K562 (cell line): ENCODE measurements at regions not wholly inside any gene's neighbourhood (a gene's known extent, or its start where the extent isn't known, plus 50 kb on each side); places are given as distances from the start of the nearest gene placed in this dataset.

Source experiments
- ATAC-seq: fragments of 200-7000 bp; cut with Tn5 transposase; 3 replicates; pipeline ENCODE4 v1.9.1; 2020; ENCODE audit warnings: moderate library complexity
- BruUV-seq: library from RNA; stranded (reverse); fragments of 400-500 nt; replicated peaks from 2 replicates; lab custom pipeline; 2021; lab: Mats Ljungman, UMichigan
- CTCF ChIA-PET: fragments of 300-600 bp; formaldehyde crosslinking; extraction: SDS; loops from one replicate; lab custom pipeline; 2021; ENCODE audit warnings: low intra/inter-chr PET ratio; lab: Yijun Ruan, JAX
- POLR2A ChIA-PET: fragments of 300-600, 350-650 bp; sonication (Branson Sonifier 250); formaldehyde crosslinking; extraction: SDS; loops from one replicate; lab custom pipeline; 2021; ENCODE audit warnings: antibody characterized with exemption, inconsistent platforms; lab: Yijun Ruan, JAX
- DNase-seq, 4 experiments: peaks; one replicate each; pipeline versions ENCODE4 v3.0.0 to v3.0.0-alpha.2; 2011 to 2018; ENCODE audit warnings: low spot score in 3 of 4, mixed read lengths in 3 of 4; ENCODE audit errors: extremely low read depth in 1 of 4
- FAIRE-seq: peaks from 2 replicates; lab custom pipeline; 2011; peaks lifted over from hg19 to GRCh38; lab: Jason Lieb, UNC
- H2AFZ ChIP-seq: 2 replicates; pipeline ENCODE4 v1.6.0; 2011; ENCODE audit warnings: low read depth, low read length, control low read depth, inconsistent platforms
- H3K27ac ChIP-seq: fragments of 200-600 bp; 3 replicates; pipeline ENCODE4 v1.8.0; 2011; ENCODE audit warnings: low read depth, mild to moderate bottlenecking, control low read depth, inconsistent platforms, low read length, moderate library complexity, mixed read lengths; ENCODE audit errors: extremely low read depth
- H3K27me3 ChIP-seq, 2 experiments: fragments of 300-600 bp in 1 of 2; 2 replicates in 1 of 2; 3 replicates in 1 of 2; pipeline versions ENCODE4 v1.6.0 to v1.8.0; 2011; ENCODE audit warnings: inconsistent platforms in 2 of 2, low read length in 2 of 2, mild to moderate bottlenecking in 1 of 2, mixed read lengths in 1 of 2, moderate library complexity in 1 of 2; ENCODE audit not compliant: control insufficient read depth in 2 of 2, insufficient read depth in 2 of 2
- H3K36me3 ChIP-seq: fragments of 300-600 bp; 3 replicates; pipeline ENCODE4 v1.8.0; 2011; ENCODE audit warnings: mild to moderate bottlenecking, low read length, inconsistent platforms; ENCODE audit not compliant: control insufficient read depth, insufficient read depth
- H3K4me1 ChIP-seq, 2 experiments: fragments of 200-600 bp in 1 of 2; replicated peaks in 1 of 2; 2 replicates in 1 of 2; 3 replicates in 1 of 2; pipeline versions ENCODE4 v1.5.1 to v1.8.0; 2011; ENCODE audit warnings: inconsistent platforms in 2 of 2, low read length in 2 of 2, mild to moderate bottlenecking in 1 of 2, mixed read lengths in 1 of 2, moderate library complexity in 1 of 2; ENCODE audit not compliant: control insufficient read depth in 2 of 2, insufficient read depth in 2 of 2
- H3K4me2 ChIP-seq: 2 replicates; pipeline ENCODE4 v1.6.1; 2011; ENCODE audit warnings: low read length, control low read depth, inconsistent platforms, mixed read lengths; ENCODE audit not compliant: insufficient read depth
- H3K4me3 ChIP-seq: fragments of 200-600 bp; sonication (generic), shearing (Covaris generic); 2 replicates; pipeline ENCODE4 v1.5.1; 2016; ENCODE audit warnings: control low read depth, inconsistent platforms
- H3K79me2 ChIP-seq: fragments of 200-600 bp; 3 replicates; pipeline ENCODE4 v1.8.0; 2011; ENCODE audit warnings: low read length, inconsistent platforms; ENCODE audit not compliant: control insufficient read depth, insufficient read depth
- H3K9ac ChIP-seq, 2 experiments: 2 replicates each; pipeline versions ENCODE4 v1.6.0 to v1.6.1; 2011; ENCODE audit warnings: low read depth in 2 of 2, low read length in 2 of 2, control low read depth in 1 of 2, inconsistent platforms in 1 of 2, mild to moderate bottlenecking in 1 of 2, mixed read lengths in 1 of 2; ENCODE audit not compliant: insufficient read depth in 1 of 2
- H3K9me1 ChIP-seq: one replicate; pipeline ENCODE4 v1.6.0; 2011; ENCODE audit warnings: inconsistent platforms, mild to moderate bottlenecking, low read length, moderate library complexity; ENCODE audit not compliant: control insufficient read depth, insufficient read depth
- H3K9me3 ChIP-seq: replicated peaks from 2 replicates; pipeline ENCODE4 v1.5.1; 2011; ENCODE audit warnings: low read depth, low read length, inconsistent platforms; ENCODE audit not compliant: control insufficient read depth, insufficient read depth
- H4K20me1 ChIP-seq: replicated peaks from 2 replicates; pipeline ENCODE4 v1.6.1; 2011; ENCODE audit warnings: low read length, inconsistent platforms, mixed read lengths; ENCODE audit not compliant: control insufficient read depth, insufficient read depth
- BHLHE40 ChIP-seq: IDR thresholded peaks from 2 replicates; pipeline ENCODE4 v1.6.1; 2011; ENCODE audit warnings: low read length, improper control_type of control experiment
- BRD9 ChIP-seq: fragments of 450-650 bp; IDR thresholded peaks from 2 replicates; pipeline ENCODE4 v1.6.1; 2018; ENCODE audit warnings: low read depth; ENCODE audit not compliant: partially characterized antibody
- FOXJ3 ChIP-seq: sonication (generic); formaldehyde crosslinking; IDR thresholded peaks from 2 replicates; pipeline ENCODE4 v1.4.0; 2020; ENCODE audit warnings: mild to moderate bottlenecking, missing genetic modification reagents
- GABPB1 ChIP-seq: sonication (generic); formaldehyde crosslinking; IDR thresholded peaks from 2 replicates; pipeline ENCODE4 v1.8.0; 2022; ENCODE audit warnings: mild to moderate bottlenecking, missing genetic modification reagents
- HDAC3 ChIP-seq: fragments of 450-650 bp; IDR thresholded peaks from 2 replicates; pipeline ENCODE4 v1.6.1; 2018; ENCODE audit warnings: borderline replicate concordance, mild to moderate bottlenecking, moderate library complexity; ENCODE audit not compliant: partially characterized antibody
- HNRNPLL ChIP-seq: fragments of 200-400 bp; formaldehyde crosslinking; IDR thresholded peaks from 2 replicates; pipeline ENCODE4 v1.6.1; 2017; ENCODE audit warnings: low read length, low read depth, mild to moderate bottlenecking; ENCODE audit not compliant: poor library complexity, severe bottlenecking
- KAT8 ChIP-seq: fragments of 450-650 bp; IDR thresholded peaks from 2 replicates; pipeline ENCODE4 v1.6.1; 2016; ENCODE audit warnings: low read depth, mild to moderate bottlenecking
- NR3C1 ChIP-seq: sonication (generic); formaldehyde crosslinking; IDR thresholded peaks from 2 replicates; pipeline ENCODE4 v1.8.1; 2022; ENCODE audit warnings: missing genetic modification reagents
- PML ChIP-seq: IDR thresholded peaks from 2 replicates; pipeline ENCODE4 v1.6.1; 2012; ENCODE audit warnings: low read length, inconsistent platforms
- RAD51 ChIP-seq: fragments of 450-650 bp; IDR thresholded peaks from 2 replicates; pipeline ENCODE4 v1.7.1; 2016; ENCODE audit warnings: low read depth, mild to moderate bottlenecking, borderline replicate concordance
- TCF7L2 ChIP-seq: fragments of 150-350 bp; IDR thresholded peaks from 2 replicates; pipeline ENCODE4 v1.6.1; 2016; ENCODE audit warnings: low read depth, mild to moderate bottlenecking, low read length, moderate library complexity
- TEAD4 ChIP-seq, 2 experiments: sonication (generic) in 1 of 2; formaldehyde crosslinking in 1 of 2; IDR thresholded peaks; 2 replicates each; pipeline versions ENCODE4 v1.6.1 to v1.8.0; 2012 to 2022; ENCODE audit warnings: borderline replicate concordance in 1 of 2, inconsistent platforms in 1 of 2, low read length in 1 of 2, mild to moderate bottlenecking in 1 of 2, missing genetic modification reagents in 1 of 2
- TRIM24 ChIP-seq, 2 experiments: fragments of 450-650 bp; IDR thresholded peaks; 2 replicates each; pipeline ENCODE4 v1.6.1; 2016
- ZNF77 ChIP-seq: fragments of 250-450 bp; sonication (Bioruptor Pico); IDR thresholded peaks from 2 replicates; pipeline ENCODE4 v1.5.0; 2020
- WGBS: fragments of 100-300 bp; shearing (Covaris generic); methylation state at CpG from one replicate; pipeline ENCODE4 v1.1.6; 2016; ENCODE audit warnings: low coverage, mixed read lengths; ENCODE audit not compliant: insufficient coverage; ENCODE audit errors: missing lambda C conversion rate; 5-methylcytosine and 5-hydroxymethylcytosine counted together
- in situ Hi-C: fragments of 300-500 bp; cut with MboI; formaldehyde crosslinking; loops from 4 replicates; pipeline ENCODE4 v1.15.0; 2018; ENCODE audit warnings: inconsistent platforms, mixed read lengths
- intact Hi-C: fragments of 100-400 bp; cut with micrococcal nuclease; formaldehyde crosslinking; loops from 2 replicates; pipeline ENCODE4 v1.14.2; 2022
- TF ChIP-seq, protein P1 (sequence below): fragments of 150-350 bp; IDR thresholded peaks from 2 replicates; pipeline ENCODE4 v1.6.1; 2014; ENCODE audit warnings: low read depth, mild to moderate bottlenecking, low read length, borderline replicate concordance
- TF ChIP-seq, protein P2 (sequence below): fragments of 250-450 bp; sonication (Bioruptor Pico); IDR thresholded peaks from 2 replicates; pipeline ENCODE4 v1.5.0; 2022; ENCODE audit warnings: mild to moderate bottlenecking

DNA sequence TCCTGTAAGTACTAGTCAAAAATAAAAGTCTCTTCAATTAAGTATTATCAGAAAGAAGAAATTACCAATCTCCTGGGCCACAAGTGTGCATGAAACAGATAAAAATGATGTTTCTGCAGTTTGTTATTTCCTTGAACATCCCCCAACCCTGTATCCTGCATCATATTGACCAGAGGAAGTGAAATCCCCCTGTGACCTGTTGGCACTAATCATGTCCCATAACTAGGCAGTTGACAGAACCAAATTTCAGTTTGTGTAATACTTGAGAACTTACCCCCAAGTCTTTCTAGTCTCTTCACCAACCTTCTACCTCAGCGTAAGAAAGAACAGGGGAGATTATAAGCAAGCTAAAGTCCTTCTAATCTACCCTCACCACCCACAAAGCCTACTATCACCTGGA, 368.2 kb upstream of the PDE4D start (continued):
- TF ChIP-seq HNRNPLL (no peak), FOXJ3 (CRISPR knock-in tag) (no peak), TCF7L2 (no peak), TRIM24 (IDR thresholded peaks at IDR 0.05) (no peak), TEAD4 (IDR thresholded peaks at IDR 0.05; ENCODE audit: low read length) (no peak), TEAD4 (CRISPR knock-in tag; IDR thresholded peaks at IDR 0.05; ENCODE audit: borderline replicate concordance) (no peak)

DNA sequence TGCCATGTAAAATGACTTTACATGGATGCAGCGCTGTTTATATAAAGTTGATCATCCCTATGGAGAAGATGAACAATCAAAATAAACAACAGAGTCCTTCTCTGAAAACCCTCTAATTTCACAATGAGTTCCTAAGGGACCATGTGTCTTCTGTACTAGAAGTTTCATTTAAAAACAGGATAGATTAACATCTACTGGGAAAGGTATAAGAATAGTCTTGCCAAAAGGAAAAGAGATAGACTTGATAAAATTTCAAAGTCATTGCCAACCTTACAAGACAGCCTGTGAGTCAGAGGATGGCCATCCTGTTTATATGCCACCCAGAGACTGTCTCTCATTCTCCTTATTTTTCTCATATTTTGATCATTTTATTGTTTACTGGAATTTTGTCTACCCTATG, 367.1 kb upstream of the PDE4D start:
- intact Hi-C loops (no loop called here), in situ Hi-C loops (no loop called here)
- Histone ChIP-seq H3K9me3 (no peaks in the 10 kb centered on the region), H2AFZ (no peak overlapping the region), H3K9me1 (no peaks in the 10 kb centered on the region), H3K4me3 (no peak overlapping the region), H3K36me3 (no peaks in the 10 kb centered on the region), H3K27me3 (no peaks in the 10 kb centered on the region), H3K9ac (no peak overlapping the region), H3K79me2 (no peaks in the 10 kb centered on the region), H3K27ac (no peak overlapping the region), H3K4me1 (no peaks in the 10 kb centered on the region), H3K4me2 (no peak overlapping the region), H4K20me1 (no peaks in the 10 kb centered on the region)
- BruUV-seq, result no TSS peak
- 0% methylated on average over 1 of the region's 1 CpG for WGBS
- TF ChIP-seq, protein P1, sequence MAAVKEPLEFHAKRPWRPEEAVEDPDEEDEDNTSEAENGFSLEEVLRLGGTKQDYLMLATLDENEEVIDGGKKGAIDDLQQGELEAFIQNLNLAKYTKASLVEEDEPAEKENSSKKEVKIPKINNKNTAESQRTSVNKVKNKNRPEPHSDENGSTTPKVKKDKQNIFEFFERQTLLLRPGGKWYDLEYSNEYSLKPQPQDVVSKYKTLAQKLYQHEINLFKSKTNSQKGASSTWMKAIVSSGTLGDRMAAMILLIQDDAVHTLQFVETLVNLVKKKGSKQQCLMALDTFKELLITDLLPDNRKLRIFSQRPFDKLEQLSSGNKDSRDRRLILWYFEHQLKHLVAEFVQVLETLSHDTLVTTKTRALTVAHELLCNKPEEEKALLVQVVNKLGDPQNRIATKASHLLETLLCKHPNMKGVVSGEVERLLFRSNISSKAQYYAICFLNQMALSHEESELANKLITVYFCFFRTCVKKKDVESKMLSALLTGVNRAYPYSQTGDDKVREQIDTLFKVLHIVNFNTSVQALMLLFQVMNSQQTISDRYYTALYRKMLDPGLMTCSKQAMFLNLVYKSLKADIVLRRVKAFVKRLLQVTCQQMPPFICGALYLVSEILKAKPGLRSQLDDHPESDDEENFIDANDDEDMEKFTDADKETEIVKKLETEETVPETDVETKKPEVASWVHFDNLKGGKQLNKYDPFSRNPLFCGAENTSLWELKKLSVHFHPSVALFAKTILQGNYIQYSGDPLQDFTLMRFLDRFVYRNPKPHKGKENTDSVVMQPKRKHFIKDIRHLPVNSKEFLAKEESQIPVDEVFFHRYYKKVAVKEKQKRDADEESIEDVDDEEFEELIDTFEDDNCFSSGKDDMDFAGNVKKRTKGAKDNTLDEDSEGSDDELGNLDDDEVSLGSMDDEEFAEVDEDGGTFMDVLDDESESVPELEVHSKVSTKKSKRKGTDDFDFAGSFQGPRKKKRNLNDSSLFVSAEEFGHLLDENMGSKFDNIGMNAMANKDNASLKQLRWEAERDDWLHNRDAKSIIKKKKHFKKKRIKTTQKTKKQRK, result no peak
- TF ChIP-seq NR3C1 (no peak), HDAC3 (no peak), BHLHE40 (no peak), GABPB1 (CRISPR knock-in tag) (no peak), BRD9 (no peak), PML (no peak), KAT8 (no peak), RAD51 (no peak), ZNF77 (CRISPR knock-in tag) (no peak)
- TF ChIP-seq, protein P2, sequence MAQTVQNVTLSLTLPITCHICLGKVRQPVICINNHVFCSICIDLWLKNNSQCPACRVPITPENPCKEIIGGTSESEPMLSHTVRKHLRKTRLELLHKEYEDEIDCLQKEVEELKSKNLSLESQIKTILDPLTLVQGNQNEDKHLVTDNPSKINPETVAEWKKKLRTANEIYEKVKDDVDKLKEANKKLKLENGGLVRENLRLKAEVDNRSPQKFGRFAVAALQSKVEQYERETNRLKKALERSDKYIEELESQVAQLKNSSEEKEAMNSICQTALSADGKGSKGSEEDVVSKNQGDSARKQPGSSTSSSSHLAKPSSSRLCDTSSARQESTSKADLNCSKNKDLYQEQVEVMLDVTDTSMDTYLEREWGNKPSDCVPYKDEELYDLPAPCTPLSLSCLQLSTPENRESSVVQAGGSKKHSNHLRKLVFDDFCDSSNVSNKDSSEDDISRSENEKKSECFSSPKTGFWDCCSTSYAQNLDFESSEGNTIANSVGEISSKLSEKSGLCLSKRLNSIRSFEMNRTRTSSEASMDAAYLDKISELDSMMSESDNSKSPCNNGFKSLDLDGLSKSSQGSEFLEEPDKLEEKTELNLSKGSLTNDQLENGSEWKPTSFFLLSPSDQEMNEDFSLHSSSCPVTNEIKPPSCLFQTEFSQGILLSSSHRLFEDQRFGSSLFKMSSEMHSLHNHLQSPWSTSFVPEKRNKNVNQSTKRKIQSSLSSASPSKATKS (CRISPR knock-in tag), result no peak
- ATAC-seq, result no peak
- DNase-seq, result no peak
- FAIRE-seq, result no peak
- CTCF ChIA-PET, result no interaction called here
- POLR2A ChIA-PET, result no interaction called here
